GM10266 (cell line): ENCODE measurements at regions not wholly inside any gene's neighbourhood (a gene's known extent, or its start where the extent isn't known, plus 50 kb on each side); places are given as distances from the start of the nearest gene placed in this dataset.

Experiments used
- DNase-seq: peaks from one replicate; pipeline ENCODE4 v3.0.0; 2012; ENCODE audit errors: extremely low spot score
- TF ChIP-seq, protein P1 (sequence below): IDR thresholded peaks from 2 replicates; pipeline ENCODE4 v1.5.1; 2012; ENCODE audit warnings: mild to moderate bottlenecking, low read depth; ENCODE audit not compliant: control insufficient read depth, insufficient read depth; ENCODE audit errors: missing control alignments

- DNase-seq: no peak
- TF ChIP-seq, protein P1, sequence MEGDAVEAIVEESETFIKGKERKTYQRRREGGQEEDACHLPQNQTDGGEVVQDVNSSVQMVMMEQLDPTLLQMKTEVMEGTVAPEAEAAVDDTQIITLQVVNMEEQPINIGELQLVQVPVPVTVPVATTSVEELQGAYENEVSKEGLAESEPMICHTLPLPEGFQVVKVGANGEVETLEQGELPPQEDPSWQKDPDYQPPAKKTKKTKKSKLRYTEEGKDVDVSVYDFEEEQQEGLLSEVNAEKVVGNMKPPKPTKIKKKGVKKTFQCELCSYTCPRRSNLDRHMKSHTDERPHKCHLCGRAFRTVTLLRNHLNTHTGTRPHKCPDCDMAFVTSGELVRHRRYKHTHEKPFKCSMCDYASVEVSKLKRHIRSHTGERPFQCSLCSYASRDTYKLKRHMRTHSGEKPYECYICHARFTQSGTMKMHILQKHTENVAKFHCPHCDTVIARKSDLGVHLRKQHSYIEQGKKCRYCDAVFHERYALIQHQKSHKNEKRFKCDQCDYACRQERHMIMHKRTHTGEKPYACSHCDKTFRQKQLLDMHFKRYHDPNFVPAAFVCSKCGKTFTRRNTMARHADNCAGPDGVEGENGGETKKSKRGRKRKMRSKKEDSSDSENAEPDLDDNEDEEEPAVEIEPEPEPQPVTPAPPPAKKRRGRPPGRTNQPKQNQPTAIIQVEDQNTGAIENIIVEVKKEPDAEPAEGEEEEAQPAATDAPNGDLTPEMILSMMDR: no peak
These were observed 334.2 kb upstream of the NETO1 start for GRCh38 chr18:73201940-73202339.

GRCh38 chr18:73199151-73199550 lies 331.4 kb upstream of the NETO1 start:
- no peak for DNase-seq
- TF ChIP-seq, protein P1: no peak

GRCh38 chr18:73189718-73190117 lies 321.9 kb upstream of the NETO1 start:
- DNase-seq: no peak
- TF ChIP-seq, protein P1: no peak

GRCh38 chr18:73168236-73168635 lies 300.4 kb upstream of the NETO1 start:
- TF ChIP-seq, protein P1: no peak

DNA sequence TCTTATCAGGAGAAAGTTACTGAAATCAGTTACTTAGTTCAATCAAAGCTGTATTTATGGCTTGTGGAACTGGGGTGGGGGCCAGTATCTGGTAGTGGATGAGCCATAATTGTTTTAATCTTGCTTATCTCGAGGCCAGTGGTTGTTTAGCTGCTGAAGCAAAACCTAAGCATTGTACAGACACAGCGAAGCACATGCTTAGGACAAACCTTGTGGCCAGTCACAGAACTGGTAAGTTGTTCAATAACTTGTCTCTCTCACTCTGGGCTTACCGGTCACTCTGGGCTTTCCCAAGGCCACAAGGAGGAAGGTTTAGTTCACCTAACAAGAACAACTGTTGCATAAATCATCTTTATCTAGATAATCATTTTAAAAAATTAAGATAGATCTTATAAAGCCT lies 296.6 kb upstream of the NETO1 start:
- TF ChIP-seq, protein P1: no peak
- DNase-seq: no peak

More at GRCh38 chr18:73168236-73168635, 300.4 kb upstream of the NETO1 start:
- no peak for DNase-seq

DNA sequence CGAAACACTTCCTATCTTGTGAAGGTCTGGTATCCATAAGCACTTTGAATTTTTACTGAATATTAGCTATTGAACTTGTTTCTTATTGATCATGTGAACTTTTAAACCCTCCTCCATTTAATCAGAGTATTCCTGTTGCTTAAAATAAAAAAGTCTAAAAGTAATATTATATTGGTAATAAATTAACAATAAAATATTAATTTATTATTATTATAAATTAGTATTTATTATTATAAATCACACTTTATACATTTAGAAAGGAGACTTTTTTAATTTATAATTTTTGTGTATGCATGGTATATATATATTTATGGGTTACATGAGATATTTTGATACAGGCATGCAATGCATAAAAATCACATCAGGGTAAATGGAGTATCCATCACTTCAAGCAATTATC lies 295.4 kb upstream of the NETO1 start:
- DNase-seq: no peak
- TF ChIP-seq, protein P1: no peak

GRCh38 chr18:73156117-73156516 lies 288.3 kb upstream of the NETO1 start:
- TF ChIP-seq, protein P1: no peak

GRCh38 chr18:73153271-73153670 lies 285.5 kb upstream of the NETO1 start:
- DNase-seq: no peak

More at GRCh38 chr18:73156117-73156516, 288.3 kb upstream of the NETO1 start:
- no peak for DNase-seq

More at GRCh38 chr18:73153271-73153670, 285.5 kb upstream of the NETO1 start:
- TF ChIP-seq, protein P1: no peak
